Glutamatergic neuron (in vitro differentiated cells): ENCODE measurements at regions not wholly inside any gene's neighbourhood (a gene's known extent, or its start where the extent isn't known, plus 50 kb on each side); places are given as distances from the start of the nearest gene placed in this dataset.

Experiments used
- DNase-seq: peaks from one replicate; pipeline ENCODE4 v3.0.0; 2022
- H3K27ac Mint-ChIP-seq: one replicate; pipeline ENCODE4 v1.8.0; 2020; ENCODE audit warnings: mild to moderate bottlenecking, mixed read lengths, inconsistent platforms; ENCODE audit not compliant: unreplicated experiment
- H3K27me3 Mint-ChIP-seq: one replicate; pipeline ENCODE4 v1.8.0; 2020; ENCODE audit warnings: mild to moderate bottlenecking, moderate library complexity, mixed read lengths, inconsistent platforms; ENCODE audit not compliant: unreplicated experiment
- H3K36me3 Mint-ChIP-seq: one replicate; pipeline ENCODE4 v1.8.0; 2020; ENCODE audit warnings: mild to moderate bottlenecking, mixed read lengths, inconsistent platforms; ENCODE audit not compliant: unreplicated experiment
- H3K4me1 Mint-ChIP-seq: one replicate; pipeline ENCODE4 v1.8.0; 2020; ENCODE audit warnings: mild to moderate bottlenecking, low read depth, mixed read lengths, inconsistent platforms; ENCODE audit not compliant: unreplicated experiment
- H3K4me3 Mint-ChIP-seq: one replicate; pipeline ENCODE4 v1.8.0; 2020; ENCODE audit warnings: mild to moderate bottlenecking, mixed read lengths, inconsistent platforms; ENCODE audit not compliant: unreplicated experiment
- H3K9me3 Mint-ChIP-seq: one replicate; pipeline ENCODE4 v1.8.0; 2020; ENCODE audit warnings: mild to moderate bottlenecking, moderate library complexity, mixed read lengths, inconsistent platforms; ENCODE audit not compliant: unreplicated experiment
- CTCF ChIP-seq: fragments of 200-600 bp; sonication (generic); IDR thresholded peaks from one replicate; pipeline ENCODE4 v1.5.0; 2021; ENCODE audit not compliant: partially characterized antibody, unreplicated experiment

- H3K27me3 Mint-ChIP-seq = no peaks in the 10 kb centered on the region
- no peaks in the 10 kb centered on the region for H3K36me3 Mint-ChIP-seq
- no peaks in the 10 kb centered on the region for H3K4me1 Mint-ChIP-seq
- H3K9me3 Mint-ChIP-seq = no peaks in the 10 kb centered on the region
- H3K4me3 Mint-ChIP-seq = no peak overlapping the region
- no peak for DNase-seq
- no peak for TF ChIP-seq CTCF
- no peak overlapping the region for H3K27ac Mint-ChIP-seq
Observed at GRCh38 chr10:111560027-111560426, 483.2 kb downstream of the ADRA2A start.

GRCh38 chr10:111561124-111561523, 484.3 kb downstream of the ADRA2A start:
- no peak for DNase-seq
- TF ChIP-seq CTCF = no peak
- no peaks in the 10 kb centered on the region for H3K4me1 Mint-ChIP-seq
- no peaks in the 10 kb centered on the region for H3K27me3 Mint-ChIP-seq
- H3K9me3 Mint-ChIP-seq = no peaks in the 10 kb centered on the region
- no peak overlapping the region for H3K4me3 Mint-ChIP-seq
- no peaks in the 10 kb centered on the region for H3K36me3 Mint-ChIP-seq
- H3K27ac Mint-ChIP-seq = no peak overlapping the region

- no peak for TF ChIP-seq CTCF
- Mint-ChIP-seq H3K4me3 (no peak overlapping the region), H3K9me3 (no peaks in the 10 kb centered on the region), H3K27ac (no peak overlapping the region), H3K36me3 (no peaks in the 10 kb centered on the region), H3K27me3 (no peaks in the 10 kb centered on the region), H3K4me1 (no peaks in the 10 kb centered on the region)
- DNase-seq = no peak
Observed at GRCh38 chr10:111565542-111565941, 488.7 kb downstream of the ADRA2A start.

- Mint-ChIP-seq H3K4me1 (no peaks in the 10 kb centered on the region), H3K27ac (no peak overlapping the region), H3K4me3 (no peak overlapping the region), H3K27me3 (no peaks in the 10 kb centered on the region), H3K9me3 (peaks cover 2% of the 10 kb centered on the region), H3K36me3 (no peaks in the 10 kb centered on the region)
- TF ChIP-seq CTCF = no peak
- DNase-seq = no peak
Observed at GRCh38 chr10:111578076-111578475, 501.2 kb downstream of the ADRA2A start.

- no peak for DNase-seq
- no peak for TF ChIP-seq CTCF
- Mint-ChIP-seq H3K27ac (no peak overlapping the region), H3K36me3 (peaks cover 4% of the 10 kb centered on the region), H3K4me1 (peaks cover 2% of the 10 kb centered on the region), H3K27me3 (no peaks in the 10 kb centered on the region), H3K9me3 (peaks cover 2% of the 10 kb centered on the region), H3K4me3 (no peak overlapping the region)
Observed at GRCh38 chr10:111579473-111579872, 502.6 kb downstream of the ADRA2A start.
